T-helper 17 cell (primary cell): ENCODE measurements at regions not wholly inside any gene's neighbourhood (a gene's known extent, or its start where the extent isn't known, plus 50 kb on each side); places are given as distances from the start of the nearest gene placed in this dataset.

ENCODE experiments used
- ATAC-seq: fragments of 150-1000 bp; cut with Tn5 transposase; 2 replicates; pipeline ENCODE4 v1.10.0; 2021; ENCODE audit warnings: mild to moderate bottlenecking, moderate library complexity
- DNase-seq, 3 donors: peaks; one replicate each; pipeline versions ENCODE4 v3.0.0 to v3.0.0-alpha.2; 2020 to 2021
- H3K9me3 ChIP-seq: one replicate; pipeline ENCODE4 v1.7.0; 2013; ENCODE audit warnings: low read length, mild to moderate bottlenecking; ENCODE audit not compliant: control insufficient read depth, poor library complexity, severe bottlenecking
- H3K27ac Mint-ChIP-seq: one replicate; pipeline ENCODE4 v1.8.0; 2022; ENCODE audit warnings: mild to moderate bottlenecking, moderate library complexity, mixed read lengths
- H3K27me3 Mint-ChIP-seq: one replicate; pipeline ENCODE4 v1.8.0; 2022; ENCODE audit warnings: mixed read lengths
- H3K36me3 Mint-ChIP-seq: one replicate; pipeline ENCODE4 v1.8.0; 2022; ENCODE audit warnings: low read depth, mixed read lengths
- H3K4me1 Mint-ChIP-seq: one replicate; pipeline ENCODE4 v1.8.0; 2022; ENCODE audit warnings: mild to moderate bottlenecking, mixed read lengths
- H3K4me3 Mint-ChIP-seq: one replicate; pipeline ENCODE4 v1.8.0; 2022; ENCODE audit warnings: mild to moderate bottlenecking, moderate library complexity, mixed read lengths

DNA sequence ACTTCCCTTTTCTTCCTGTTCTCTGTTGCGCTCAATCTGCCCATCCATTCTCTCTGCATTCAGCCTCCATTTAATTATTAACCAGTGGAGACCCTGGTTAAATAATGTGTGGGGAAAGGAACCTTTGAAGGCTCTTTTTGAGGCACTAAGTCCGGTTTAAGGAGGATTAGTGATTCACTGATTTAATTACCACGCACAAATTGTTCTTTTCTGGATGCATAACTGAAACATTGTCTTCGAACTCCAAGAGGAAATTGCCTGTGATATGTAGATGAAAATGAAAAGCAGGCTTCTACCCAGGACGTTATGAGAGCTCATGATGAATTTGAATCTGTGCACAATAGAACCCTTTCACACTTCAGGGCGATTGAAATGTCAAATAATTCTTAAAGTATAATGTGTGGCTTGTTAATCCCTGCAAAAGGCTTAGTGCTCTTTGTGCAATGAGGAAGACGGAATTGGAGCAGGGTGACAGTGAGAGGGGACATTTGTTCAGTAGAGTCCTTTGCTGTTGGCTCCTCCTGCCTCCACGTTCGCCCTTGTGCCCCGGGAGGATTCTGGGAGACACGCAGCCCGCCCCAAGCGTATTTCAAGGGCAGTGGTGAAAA lies 51.1 kb upstream of the ZNF236 start:
- ATAC-seq (no peak), DNase-seq (no peak)
- no peak overlapping the region for H3K4me3 Mint-ChIP-seq
- no peaks in the 10 kb centered on the region for H3K4me1 Mint-ChIP-seq
- H3K27me3 Mint-ChIP-seq = peaks cover 8% of the 10 kb centered on the region
- H3K36me3 Mint-ChIP-seq = peaks cover 2% of the 10 kb centered on the region
- no peak overlapping the region for H3K27ac Mint-ChIP-seq
- H3K9me3 ChIP-seq = no peaks in the 10 kb centered on the region

DNA sequence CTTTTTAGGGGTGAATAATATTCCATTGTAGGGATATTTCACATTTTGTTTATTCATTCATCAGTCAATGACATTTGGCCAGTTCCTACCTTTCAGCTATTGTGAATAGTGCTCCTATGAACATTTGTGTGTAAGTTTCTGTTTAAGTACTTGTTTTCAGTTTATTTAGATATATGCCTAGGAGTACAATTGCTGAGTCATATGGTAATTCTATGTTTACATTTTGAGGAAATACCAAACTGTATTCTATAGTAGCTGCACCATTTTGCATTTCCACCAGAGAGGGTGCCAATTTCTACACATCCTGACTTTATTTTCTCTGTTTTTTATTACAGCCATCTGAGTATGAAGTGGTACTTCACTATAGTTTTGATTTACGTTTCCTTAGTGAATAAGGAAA lies 54.4 kb upstream of the ZNF236 start:
- no peak overlapping the region for H3K27ac Mint-ChIP-seq
- H3K9me3 ChIP-seq = no peaks in the 10 kb centered on the region
- no peak overlapping the region for H3K4me3 Mint-ChIP-seq
- no peaks in the 10 kb centered on the region for H3K4me1 Mint-ChIP-seq
- H3K27me3 Mint-ChIP-seq = peaks cover 8% of the 10 kb centered on the region
- ATAC-seq (no peak), DNase-seq (no peak)
- H3K36me3 Mint-ChIP-seq = no peaks in the 10 kb centered on the region

DNA sequence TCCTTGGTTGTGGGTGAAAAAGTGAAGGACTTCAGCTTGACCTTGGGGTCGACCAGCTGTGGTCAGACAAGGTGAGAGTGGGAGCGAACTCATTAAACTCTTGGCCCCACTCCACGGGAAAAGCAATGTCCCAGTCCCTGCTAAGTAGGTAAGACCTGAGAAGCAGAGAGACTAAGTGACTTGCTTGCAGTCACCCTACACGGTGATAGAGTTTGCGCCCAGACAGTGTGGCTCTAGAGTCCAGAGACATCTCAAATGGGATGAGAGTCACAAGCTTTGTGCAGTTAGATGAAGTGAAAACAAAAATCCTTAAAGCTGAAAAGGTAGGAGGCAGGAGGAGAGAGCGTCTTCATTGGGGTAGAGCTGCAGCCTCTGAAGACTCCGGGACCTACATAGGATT lies 55.9 kb upstream of the ZNF236 start:
- no peak overlapping the region for H3K27ac Mint-ChIP-seq
- no peak for ATAC-seq
- H3K9me3 ChIP-seq = no peaks in the 10 kb centered on the region
- DNase-seq = no peak
- peaks cover 7% of the 10 kb centered on the region for H3K4me1 Mint-ChIP-seq
- no peaks in the 10 kb centered on the region for H3K36me3 Mint-ChIP-seq
- peaks cover 5% of the 10 kb centered on the region for H3K27me3 Mint-ChIP-seq
- H3K4me3 Mint-ChIP-seq = no peak overlapping the region

DNA sequence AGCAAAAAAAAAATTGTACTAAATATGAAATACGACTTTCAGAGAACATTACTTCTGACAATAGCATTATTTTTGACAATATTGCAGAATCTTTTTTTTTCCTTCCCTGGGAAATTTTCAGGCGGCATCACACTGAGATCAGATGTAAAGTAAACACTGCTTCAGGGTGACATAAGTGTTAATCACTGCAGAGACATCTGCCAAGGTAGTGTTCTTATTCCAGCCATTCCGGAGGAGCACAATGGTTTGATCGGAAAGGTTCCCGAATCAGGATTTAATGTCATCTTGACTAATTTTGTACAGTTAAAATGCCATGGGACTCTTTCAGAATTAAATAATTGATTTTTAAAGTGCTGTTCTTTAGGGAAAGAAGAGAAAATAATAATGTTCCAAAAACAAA lies 56.7 kb upstream of the ZNF236 start:
- no peak overlapping the region for H3K27ac Mint-ChIP-seq

DNA sequence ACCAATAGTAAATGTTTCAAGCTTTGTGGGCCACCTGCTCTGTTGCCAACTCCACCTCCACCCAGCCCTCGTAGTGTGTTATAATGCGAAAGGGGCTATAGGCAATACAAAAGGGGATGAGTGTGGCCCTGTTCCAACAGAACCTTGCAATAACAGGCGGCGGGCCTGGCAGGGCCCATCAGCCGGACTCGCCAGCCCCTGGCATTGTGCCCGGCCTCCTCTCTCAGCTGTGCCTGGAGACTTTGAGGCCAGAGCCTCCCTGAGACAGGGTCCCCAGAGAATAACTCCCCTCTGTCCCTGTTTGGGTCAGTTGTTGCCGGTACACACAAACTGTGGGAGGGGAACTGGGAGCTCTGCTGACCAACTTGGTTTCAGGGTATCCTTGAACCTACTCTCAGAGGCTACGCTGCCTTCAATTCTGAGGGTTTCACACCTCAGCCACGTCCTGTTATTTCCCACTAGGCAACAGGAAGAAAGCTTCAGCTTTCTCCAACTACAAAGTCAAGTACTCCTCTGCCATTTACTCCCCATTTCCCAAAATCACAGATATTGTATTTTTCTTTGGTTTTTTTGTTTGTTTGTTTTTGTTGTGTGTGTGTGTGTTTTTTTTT lies 58.0 kb upstream of the ZNF236 start:
- no peaks in the 10 kb centered on the region for H3K27me3 Mint-ChIP-seq

More for the DNA sequence above, 56.7 kb upstream of the ZNF236 start:
- peaks cover 7% of the 10 kb centered on the region for H3K4me1 Mint-ChIP-seq
- no peaks in the 10 kb centered on the region for H3K27me3 Mint-ChIP-seq
- H3K36me3 Mint-ChIP-seq = no peaks in the 10 kb centered on the region
- ATAC-seq (no peak), DNase-seq (no peak)
- H3K9me3 ChIP-seq = no peaks in the 10 kb centered on the region
- H3K4me3 Mint-ChIP-seq = no peak overlapping the region

DNA sequence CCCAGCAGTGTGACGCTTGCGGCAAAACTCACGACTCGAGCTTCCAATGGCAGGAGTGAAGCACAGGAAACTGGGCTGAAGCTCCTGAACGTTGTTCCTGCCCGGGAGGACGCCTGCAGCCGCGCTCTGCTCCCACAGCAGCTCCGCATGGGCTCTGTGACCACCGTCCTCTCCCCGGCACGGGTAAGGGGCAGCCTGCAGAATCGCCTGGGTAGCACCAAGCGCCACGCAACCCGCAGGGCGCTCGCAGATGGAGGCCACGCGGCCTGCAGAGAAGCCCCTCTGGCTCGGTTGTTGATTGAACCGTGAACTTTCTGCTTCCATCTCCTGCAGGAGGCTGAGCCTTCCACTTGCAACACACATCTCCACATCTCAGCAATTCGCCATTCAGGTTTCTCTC lies 63.3 kb upstream of the ZNF236 start:
- Mint-ChIP-seq H3K4me3 (no peak overlapping the region), H3K27ac (no peak overlapping the region), H3K4me1 (peaks cover 7% of the 10 kb centered on the region), H3K36me3 (no peaks in the 10 kb centered on the region), H3K27me3 (peaks cover 5% of the 10 kb centered on the region)
- H3K9me3 ChIP-seq = no peaks in the 10 kb centered on the region
- DNase-seq = no peak
- no peak for ATAC-seq

More for the DNA sequence above, 58.0 kb upstream of the ZNF236 start:
- H3K4me1 Mint-ChIP-seq = peaks cover 7% of the 10 kb centered on the region
- no peaks in the 10 kb centered on the region for H3K36me3 Mint-ChIP-seq
- DNase-seq = no peak
- H3K9me3 ChIP-seq = no peaks in the 10 kb centered on the region
- no peak for ATAC-seq
- H3K27ac Mint-ChIP-seq = no peak overlapping the region
- no peak overlapping the region for H3K4me3 Mint-ChIP-seq

DNA sequence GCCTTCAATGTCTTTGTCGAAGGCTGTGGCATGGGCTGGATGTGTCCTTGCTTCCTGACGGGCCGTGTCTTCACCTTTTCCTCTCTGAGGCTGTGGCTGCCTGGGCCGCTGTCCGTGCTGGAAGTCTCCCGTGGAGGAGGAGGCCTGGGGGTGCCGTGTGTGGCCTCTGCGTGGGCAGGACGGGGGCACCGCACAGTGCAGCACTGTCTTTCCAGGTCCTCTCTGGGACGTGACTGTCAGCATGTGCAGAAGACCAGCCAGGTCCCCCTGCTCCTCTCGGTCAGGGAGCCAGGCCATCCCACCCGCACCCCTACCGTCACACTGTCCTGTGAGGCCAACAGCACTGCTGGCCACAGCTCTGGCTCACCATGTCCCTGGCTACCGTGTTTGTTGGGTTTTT lies 64.4 kb upstream of the ZNF236 start:
- H3K36me3 Mint-ChIP-seq = no peaks in the 10 kb centered on the region
- peaks cover 7% of the 10 kb centered on the region for H3K4me1 Mint-ChIP-seq
- no peak overlapping the region for H3K4me3 Mint-ChIP-seq
- no peaks in the 10 kb centered on the region for H3K9me3 ChIP-seq
- DNase-seq (no peak), ATAC-seq (no peak)
- peaks cover 5% of the 10 kb centered on the region for H3K27me3 Mint-ChIP-seq
- H3K27ac Mint-ChIP-seq = no peak overlapping the region

DNA sequence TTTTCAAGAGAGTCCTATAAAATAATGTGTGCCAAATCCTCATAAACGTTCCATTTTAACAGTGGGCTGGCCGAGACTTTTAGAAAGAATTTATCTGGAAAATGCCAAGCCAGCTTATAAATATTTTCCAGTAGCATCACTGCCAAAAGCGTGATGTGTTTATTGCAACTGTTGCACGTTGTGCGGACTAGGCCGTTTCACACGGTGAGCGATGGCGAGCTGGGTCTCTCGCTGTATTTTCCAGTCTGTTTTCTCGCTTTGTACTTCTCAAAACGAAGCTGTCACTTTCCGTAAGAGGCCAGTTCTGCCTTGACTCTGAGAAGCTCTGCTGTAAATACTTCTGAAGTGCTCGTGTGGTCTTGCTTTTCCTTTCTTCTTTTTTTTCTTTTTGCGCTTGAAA lies 65.0 kb upstream of the ZNF236 start:
- ATAC-seq (no peak), DNase-seq (no peak)
- Mint-ChIP-seq H3K4me1 (peaks cover 6% of the 10 kb centered on the region), H3K27me3 (peaks cover 5% of the 10 kb centered on the region), H3K4me3 (no peak overlapping the region), H3K27ac (no peak overlapping the region), H3K36me3 (no peaks in the 10 kb centered on the region)
- H3K9me3 ChIP-seq = no peaks in the 10 kb centered on the region

DNA sequence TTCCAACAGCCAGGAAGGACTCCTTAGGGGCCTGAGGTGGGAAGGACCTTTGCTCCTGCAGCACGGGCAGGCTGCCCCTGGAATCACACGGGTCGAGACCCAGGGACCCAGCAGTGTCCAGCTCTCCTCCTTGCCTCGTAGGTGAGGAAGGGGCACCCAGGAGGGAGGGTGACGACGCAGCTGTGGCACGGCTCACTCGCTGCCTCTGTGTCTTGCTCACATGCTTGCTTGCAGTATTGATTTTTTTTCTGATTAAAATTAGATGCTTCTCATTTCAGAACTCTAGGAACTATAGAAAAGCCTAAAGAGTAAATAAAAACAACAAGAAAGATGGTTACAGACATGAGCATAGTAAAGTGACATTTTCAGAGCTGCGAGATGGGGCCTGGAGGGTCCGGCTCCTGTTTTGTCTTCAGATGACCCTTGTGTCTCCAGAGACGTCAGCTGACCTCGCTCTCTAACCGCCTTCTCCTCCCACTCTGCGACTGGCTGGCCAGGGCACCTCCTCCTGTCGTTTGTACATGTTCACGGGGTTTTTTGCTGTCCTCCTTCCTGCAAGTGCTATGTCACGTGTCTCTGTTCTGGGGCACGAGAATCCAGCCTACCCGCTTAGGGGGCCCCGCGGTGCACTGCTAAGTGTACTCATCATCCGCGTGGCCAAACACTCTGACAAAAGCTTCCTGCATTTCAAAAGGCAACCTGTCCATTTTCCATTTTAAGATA lies 65.7 kb upstream of the ZNF236 start:
- Mint-ChIP-seq H3K4me3 (peak overlapping the region; percentile 19), H3K27me3 (peaks cover 5% of the 10 kb centered on the region), H3K36me3 (no peaks in the 10 kb centered on the region), H3K4me1 (no peaks in the 10 kb centered on the region), H3K27ac (no peak overlapping the region)
- no peaks in the 10 kb centered on the region for H3K9me3 ChIP-seq
- ATAC-seq = no peak
- DNase-seq = no peak

DNA sequence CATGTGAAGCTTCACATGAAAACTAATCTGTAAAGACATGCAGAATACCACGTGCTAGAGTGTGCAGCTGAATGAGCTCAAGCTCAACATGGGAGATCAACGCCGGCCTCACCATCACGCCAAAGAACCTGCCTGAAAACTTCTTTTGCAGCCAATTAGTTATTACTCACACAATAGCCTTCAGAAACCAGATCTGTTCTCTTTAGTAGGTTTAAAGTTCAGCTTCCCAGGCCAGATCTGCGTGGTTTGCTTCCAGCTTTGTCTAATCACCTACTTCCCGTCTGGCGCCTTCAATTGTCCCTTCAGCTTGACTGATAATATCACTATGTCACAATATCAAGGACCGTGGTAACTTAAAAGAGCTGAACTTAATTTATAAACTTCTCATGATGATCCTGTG lies 68.0 kb upstream of the ZNF236 start:
- ATAC-seq (no peak), DNase-seq (no peak)
- no peaks in the 10 kb centered on the region for H3K4me1 Mint-ChIP-seq
- no peak overlapping the region for H3K27ac Mint-ChIP-seq
- H3K9me3 ChIP-seq = no peaks in the 10 kb centered on the region
- no peaks in the 10 kb centered on the region for H3K36me3 Mint-ChIP-seq
- H3K27me3 Mint-ChIP-seq = peaks cover 5% of the 10 kb centered on the region
- no peak overlapping the region for H3K4me3 Mint-ChIP-seq

DNA sequence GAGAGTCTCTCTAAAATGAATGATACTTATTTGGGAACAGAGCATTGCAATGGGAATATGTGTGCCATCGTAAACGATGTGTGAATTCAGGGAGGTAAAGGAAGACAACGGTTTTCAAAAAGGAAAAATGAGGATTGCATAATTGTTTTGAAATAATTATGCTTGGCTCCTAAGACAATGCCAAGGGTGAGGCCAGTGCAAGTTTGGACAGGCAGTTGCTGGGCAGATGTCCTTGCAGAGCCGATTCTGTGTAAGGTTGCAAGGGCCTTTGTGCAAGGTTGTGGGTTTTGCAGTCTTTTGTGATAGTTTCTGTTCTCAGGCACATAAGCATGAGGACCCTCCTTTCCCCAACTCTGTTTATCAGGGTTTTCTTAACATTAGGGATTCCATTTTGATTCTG lies 70.0 kb upstream of the ZNF236 start:
- Mint-ChIP-seq H3K4me3 (no peak overlapping the region), H3K36me3 (no peaks in the 10 kb centered on the region), H3K4me1 (no peaks in the 10 kb centered on the region), H3K27me3 (peaks cover 5% of the 10 kb centered on the region), H3K27ac (no peak overlapping the region)
- no peaks in the 10 kb centered on the region for H3K9me3 ChIP-seq
- DNase-seq (no peak), ATAC-seq (no peak)

DNA sequence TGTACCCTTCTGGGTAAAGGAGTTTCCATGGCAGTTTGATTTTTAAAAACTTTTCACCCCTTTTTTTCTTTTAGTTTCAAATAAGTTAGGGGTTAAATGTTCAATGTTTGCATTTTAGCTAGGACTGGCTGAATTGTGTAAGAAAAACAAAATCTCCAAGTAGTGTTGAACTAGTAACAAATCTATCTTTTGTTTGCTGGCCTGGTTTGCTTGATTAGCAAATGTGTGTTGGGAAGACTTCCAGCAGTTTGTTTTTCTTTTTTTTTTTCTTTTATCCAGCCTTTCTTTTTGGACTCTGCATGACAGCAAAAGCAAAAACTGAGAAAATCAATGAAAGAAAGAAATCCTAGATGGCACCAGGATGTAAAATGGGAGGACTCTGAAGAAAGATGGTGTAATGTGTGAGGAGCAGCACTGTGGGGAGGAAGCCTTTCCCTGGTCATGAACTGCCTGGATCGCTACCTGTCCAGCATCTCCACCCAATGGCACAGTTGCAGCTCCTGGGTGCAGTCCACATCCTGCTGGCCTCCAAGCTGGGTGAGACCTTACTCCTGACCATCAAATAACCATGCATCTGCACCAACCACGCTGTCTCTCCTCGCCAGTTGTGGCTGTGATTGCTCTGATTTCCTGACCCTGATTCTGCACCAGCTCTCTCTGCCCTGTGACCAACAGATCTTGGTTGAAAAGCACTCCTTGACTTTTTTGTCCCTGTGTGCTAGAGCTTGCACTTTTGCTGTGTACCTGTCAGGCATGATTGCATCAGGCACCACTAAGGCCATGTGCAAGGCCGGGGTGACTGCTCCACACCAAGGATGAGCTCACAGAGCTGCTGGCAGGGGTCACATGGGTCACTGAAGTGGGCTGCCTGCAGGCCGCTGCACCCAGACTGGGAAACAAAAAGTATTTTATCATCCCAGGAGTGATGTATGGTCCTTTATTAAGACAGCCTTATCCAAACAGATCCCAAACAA lies 71.2 kb upstream of the ZNF236 start:
- Mint-ChIP-seq H3K4me1 (no peaks in the 10 kb centered on the region), H3K27ac (no peak overlapping the region), H3K27me3 (peaks cover 5% of the 10 kb centered on the region), H3K4me3 (no peak overlapping the region), H3K36me3 (no peaks in the 10 kb centered on the region)
- DNase-seq = no peak
- no peaks in the 10 kb centered on the region for H3K9me3 ChIP-seq
- no peak for ATAC-seq

DNA sequence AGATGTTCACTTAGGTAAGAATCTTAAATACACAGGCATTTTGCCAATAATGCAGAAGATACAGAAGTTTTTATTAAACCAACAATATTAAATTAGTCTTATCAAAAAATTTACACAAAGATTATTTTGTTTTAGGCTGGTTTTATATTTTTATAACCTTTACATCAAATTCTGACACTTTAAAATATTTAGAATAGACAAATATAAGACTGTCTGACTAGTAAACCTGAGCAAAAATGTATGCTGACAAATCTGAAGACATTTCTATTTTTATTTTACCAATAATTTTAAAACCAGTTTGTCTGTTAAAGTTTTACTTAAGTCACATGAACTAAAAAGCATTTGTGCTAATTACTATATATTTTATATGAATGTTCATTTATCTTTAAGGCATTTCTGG lies 72.1 kb upstream of the ZNF236 start:
- no peak for ATAC-seq
- Mint-ChIP-seq H3K36me3 (no peaks in the 10 kb centered on the region), H3K4me3 (no peak overlapping the region), H3K4me1 (no peaks in the 10 kb centered on the region), H3K27ac (no peak overlapping the region), H3K27me3 (peaks cover 11% of the 10 kb centered on the region)
- no peaks in the 10 kb centered on the region for H3K9me3 ChIP-seq
- no peak for DNase-seq
